Endothelial cell of umbilical vein (primary cell): ENCODE measurements at regions not wholly inside any gene's neighbourhood (a gene's known extent, or its start where the extent isn't known, plus 50 kb on each side); places are given as distances from the start of the nearest gene placed in this dataset.

Source experiments
- BruUV-seq: library from RNA; stranded (reverse); fragments of 400-500 nt; replicated peaks from 2 replicates; lab custom pipeline; 2021; lab: Mats Ljungman, UMichigan
- CTCF ChIA-PET: fragments of 300-600, 350-600 bp; sonication (Branson Sonifier 250); formaldehyde crosslinking; loops from one replicate; lab custom pipeline; 2021; ENCODE audit warnings: antibody characterized with exemption, inconsistent platforms; lab: Charles Lee
- POLR2A ChIA-PET: fragments of 300-600, 350-600 bp; sonication (Branson Sonifier 250); formaldehyde crosslinking; loops from one replicate; lab custom pipeline; 2021; ENCODE audit warnings: antibody characterized with exemption, inconsistent platforms; lab: Charles Lee
- DNase-seq: peaks from one replicate; pipeline ENCODE4 v3.0.0-alpha.2; 2011; ENCODE audit warnings: low read depth, low spot score
- FAIRE-seq: peaks from 2 replicates; lab custom pipeline; 2011; peaks lifted over from hg19 to GRCh38; lab: Jason Lieb, UNC
- H2AFZ ChIP-seq: 2 replicates; pipeline ENCODE4 v1.6.0; 2012; ENCODE audit warnings: low read depth, low read length, control low read depth, inconsistent platforms
- H3K27ac ChIP-seq: 2 replicates; pipeline ENCODE4 v1.5.1; 2011; ENCODE audit warnings: low read depth, mild to moderate bottlenecking, control low read depth, low read length, moderate library complexity; ENCODE audit not compliant: insufficient read depth
- H3K27me3 ChIP-seq, 2 experiments: 2 replicates each; pipeline versions ENCODE4 v1.6.0 to v1.6.1; 2011; ENCODE audit warnings: low read length in 2 of 2, mixed read lengths in 1 of 2; ENCODE audit not compliant: control insufficient read depth in 2 of 2, insufficient read depth in 2 of 2
- H3K36me3 ChIP-seq, 2 experiments: 2 replicates in 1 of 2; 3 replicates in 1 of 2; pipeline ENCODE4 v1.5.1; 2011; ENCODE audit warnings: low read length in 2 of 2, mild to moderate bottlenecking in 1 of 2, moderate library complexity in 1 of 2; ENCODE audit not compliant: control insufficient read depth in 2 of 2, insufficient read depth in 2 of 2; ENCODE audit errors: extremely low read depth in 1 of 2
- H3K4me1 ChIP-seq: 3 replicates; pipeline ENCODE4 v1.5.1; 2011; ENCODE audit warnings: mild to moderate bottlenecking, low read length; ENCODE audit not compliant: control insufficient read depth, insufficient read depth; ENCODE audit errors: extremely low read depth
- H3K4me2 ChIP-seq: 2 replicates; pipeline ENCODE4 v1.6.1; 2011; ENCODE audit warnings: low read length, control low read depth, mixed read lengths; ENCODE audit not compliant: insufficient read depth
- H3K4me3 ChIP-seq, 3 experiments: fragments of 200-600 bp in 1 of 3; sonication (generic), shearing (Covaris generic) in 1 of 3; replicated peaks in 1 of 3; 2 replicates each; pipeline ENCODE4 v1.5.1; 2011 to 2016; ENCODE audit warnings: control low read depth in 3 of 3, low read length in 3 of 3, mild to moderate bottlenecking in 2 of 3, inconsistent platforms in 1 of 3, low read depth in 1 of 3, moderate library complexity in 1 of 3; ENCODE audit not compliant: insufficient read depth in 1 of 3
- H3K79me2 ChIP-seq: 2 replicates; pipeline ENCODE4 v1.6.0; 2012; ENCODE audit warnings: low read length, inconsistent platforms; ENCODE audit not compliant: control insufficient read depth, insufficient read depth
- H3K9ac ChIP-seq: replicated peaks from 2 replicates; pipeline ENCODE3; 2011; ENCODE audit warnings: low read length, control low read depth; ENCODE audit not compliant: insufficient read depth; ENCODE audit errors: extremely low read depth
- H3K9me1 ChIP-seq: replicated peaks from 3 replicates; pipeline ENCODE4 v1.6.0; 2011; ENCODE audit warnings: mild to moderate bottlenecking, low read length; ENCODE audit not compliant: control insufficient read depth, insufficient read depth; ENCODE audit errors: extremely low read depth
- H3K9me3 ChIP-seq: replicated peaks from 2 replicates; pipeline ENCODE4 v1.5.1; 2012; ENCODE audit warnings: low read length, inconsistent platforms; ENCODE audit not compliant: control insufficient read depth, insufficient read depth
- H4K20me1 ChIP-seq: replicated peaks from 2 replicates; pipeline ENCODE3; 2011; ENCODE audit warnings: mild to moderate bottlenecking, low read length; ENCODE audit not compliant: control insufficient read depth, insufficient read depth; ENCODE audit errors: extremely low read depth
- CTCF ChIP-seq, 2 donors: IDR thresholded peaks; 1 replicate in 1 of 2; 2 replicates in 1 of 2; pipeline ENCODE4 v1.5.1; 2011; ENCODE audit warnings: low read length in 2 of 2, mild to moderate bottlenecking in 2 of 2, moderate library complexity in 2 of 2, control low read depth in 1 of 2, inconsistent platforms in 1 of 2, low read depth in 1 of 2; ENCODE audit not compliant: insufficient read depth in 1 of 2; ENCODE audit errors: extremely low read depth in 1 of 2
- FOS ChIP-seq: IDR thresholded peaks from 2 replicates; pipeline ENCODE4 v1.6.1; 2011; ENCODE audit warnings: mild to moderate bottlenecking, low read length, moderate library complexity, borderline replicate concordance; ENCODE audit not compliant: insufficient read depth
- GATA2 ChIP-seq: IDR thresholded peaks from 2 replicates; pipeline ENCODE4 v1.7.0; 2011; ENCODE audit warnings: low read depth, mild to moderate bottlenecking, moderate library complexity, mixed read lengths, low read length; ENCODE audit not compliant: insufficient read length, insufficient read depth
- JUN ChIP-seq: IDR thresholded peaks from 2 replicates; pipeline ENCODE4 v1.6.1; 2011; ENCODE audit warnings: borderline replicate concordance, low read depth; ENCODE audit not compliant: insufficient read length, insufficient read depth
- MAX ChIP-seq: IDR thresholded peaks from 2 replicates; pipeline ENCODE4 v1.6.1; 2011; ENCODE audit not compliant: insufficient read depth, insufficient read length
- MYC ChIP-seq: IDR thresholded peaks from one replicate; pipeline ENCODE4 v1.6.1; 2011; ENCODE audit warnings: mild to moderate bottlenecking, low read depth, low read length
- POLR2A ChIP-seq: IDR thresholded peaks from 2 replicates; pipeline ENCODE4 v1.6.1; 2012; ENCODE audit warnings: low read depth, mild to moderate bottlenecking, control low read depth, low read length
- POLR2AphosphoS5 ChIP-seq: IDR thresholded peaks from 2 replicates; pipeline ENCODE4 v1.6.1; 2012; ENCODE audit warnings: low read depth, mild to moderate bottlenecking, control low read depth, low read length, moderate library complexity; ENCODE audit not compliant: insufficient read depth
- dilution Hi-C: fragments of 300-500 bp; cut with MboI; formaldehyde crosslinking; loops from one replicate; pipeline ENCODE4 v1.15.0; 2019; ENCODE audit warnings: low sequenced_read_pairs; ENCODE audit not compliant: extremely low pct_ligation_motif_present
- intact Hi-C: fragments of 100-400 bp; cut with micrococcal nuclease; formaldehyde crosslinking; loops from one replicate; pipeline ENCODE4 v1.10.0; 2022

DNA sequence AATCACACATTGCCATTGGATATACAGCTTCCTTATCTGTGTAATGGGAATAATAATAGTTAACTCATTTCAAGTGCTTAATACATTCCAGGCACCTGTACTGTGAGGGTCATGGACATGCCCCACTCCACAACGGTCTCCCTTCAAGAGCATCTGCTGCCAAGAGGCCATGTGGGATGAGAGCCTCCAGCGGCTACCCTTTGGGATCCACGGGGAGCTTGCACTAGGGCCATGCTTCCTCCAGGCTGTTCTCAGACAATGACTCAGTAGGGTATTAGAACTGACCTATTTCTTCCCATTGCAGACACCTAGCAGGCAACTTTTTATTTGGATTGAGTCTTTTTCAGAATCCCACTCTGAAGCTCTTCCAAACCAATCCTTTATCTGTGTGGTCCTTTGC lies 1078.9 kb downstream of the TUSC7 start:
- TF ChIP-seq FOS (no peak), POLR2AphosphoS5 (no peak), CTCF (IDR thresholded peaks at IDR 0.05; ENCODE audit: extremely low read depth in 1 of 2, insufficient read depth in 1 of 2, low read depth in 1 of 2, low read length in 2 of 2) (no peak), MYC (no peak), POLR2A (no peak), JUN (no peak), MAX (no peak), GATA2 (no peak)
- no TSS peak for BruUV-seq
- no peaks in the 10 kb centered on the region for H3K79me2 ChIP-seq
- no peak overlapping the region for H2AFZ ChIP-seq
- H4K20me1 ChIP-seq, result no peaks in the 10 kb centered on the region
- no peak for FAIRE-seq
- no peaks in the 10 kb centered on the region for H3K9me1 ChIP-seq
- DNase-seq, result no peak
- H3K27ac ChIP-seq, result no peak overlapping the region
- dilution Hi-C loops, result no loop called here
- no peaks in the 10 kb centered on the region for H3K9me3 ChIP-seq
- H3K9ac ChIP-seq, result no peak overlapping the region
- ChIA-PET POLR2A (no interaction called here), CTCF (no interaction called here)
- H3K27me3 ChIP-seq, result no peaks in the 10 kb centered on the region
- H3K4me2 ChIP-seq, result no peak overlapping the region
- intact Hi-C loops, result no loop called here
- no peak overlapping the region for H3K4me3 ChIP-seq
- no peaks in the 10 kb centered on the region for H3K36me3 ChIP-seq
- no peaks in the 10 kb centered on the region for H3K4me1 ChIP-seq
